ENCODE measurements at regions not wholly inside any gene's neighbourhood (a gene's known extent, or its start where the extent isn't known, plus 50 kb on each side); places are given as distances from the start of the nearest gene placed in this dataset.

- WGBS, 5 donors, result 70 to 80% (median 73%) methylated on average over 4 of the region's 4 CpGs
- TF ChIP-seq POLR2AphosphoS5 (IDR thresholded peaks at IDR 0.05) (no peak), EP300 (IDR thresholded peaks at IDR 0.05) (no peak), POLR2A (IDR thresholded peaks at IDR 0.05) (no peak)
- TF ChIP-seq, protein P1, sequence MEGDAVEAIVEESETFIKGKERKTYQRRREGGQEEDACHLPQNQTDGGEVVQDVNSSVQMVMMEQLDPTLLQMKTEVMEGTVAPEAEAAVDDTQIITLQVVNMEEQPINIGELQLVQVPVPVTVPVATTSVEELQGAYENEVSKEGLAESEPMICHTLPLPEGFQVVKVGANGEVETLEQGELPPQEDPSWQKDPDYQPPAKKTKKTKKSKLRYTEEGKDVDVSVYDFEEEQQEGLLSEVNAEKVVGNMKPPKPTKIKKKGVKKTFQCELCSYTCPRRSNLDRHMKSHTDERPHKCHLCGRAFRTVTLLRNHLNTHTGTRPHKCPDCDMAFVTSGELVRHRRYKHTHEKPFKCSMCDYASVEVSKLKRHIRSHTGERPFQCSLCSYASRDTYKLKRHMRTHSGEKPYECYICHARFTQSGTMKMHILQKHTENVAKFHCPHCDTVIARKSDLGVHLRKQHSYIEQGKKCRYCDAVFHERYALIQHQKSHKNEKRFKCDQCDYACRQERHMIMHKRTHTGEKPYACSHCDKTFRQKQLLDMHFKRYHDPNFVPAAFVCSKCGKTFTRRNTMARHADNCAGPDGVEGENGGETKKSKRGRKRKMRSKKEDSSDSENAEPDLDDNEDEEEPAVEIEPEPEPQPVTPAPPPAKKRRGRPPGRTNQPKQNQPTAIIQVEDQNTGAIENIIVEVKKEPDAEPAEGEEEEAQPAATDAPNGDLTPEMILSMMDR (IDR thresholded peaks at IDR 0.05), result no peak
- Histone ChIP-seq H3K4me3 (no peak overlapping the region), H3K4me1 (no peaks in the 10 kb centered on the region), H3K27me3 (no peaks in the 10 kb centered on the region), H3K27ac (no peak overlapping the region), H3K36me3 (no peaks in the 10 kb centered on the region), H3K9me3 (no peaks in the 10 kb centered on the region)
- intact Hi-C loops (cut with DNase I; ENCODE audit: low total_unique reads), result no loop called here
- DNase-seq, result no peak
Observed at GRCh38 chr2:220877897-220878296, 694.2 kb downstream of the EPHA4 start.

- TF ChIP-seq, protein P1 (IDR thresholded peaks at IDR 0.05), result no peak
- TF ChIP-seq EP300 (IDR thresholded peaks at IDR 0.05) (no peak), POLR2AphosphoS5 (IDR thresholded peaks at IDR 0.05) (no peak), POLR2A (IDR thresholded peaks at IDR 0.05) (no peak)
- Histone ChIP-seq H3K27me3 (no peaks in the 10 kb centered on the region), H3K4me3 (no peak overlapping the region), H3K9me3 (no peaks in the 10 kb centered on the region), H3K4me1 (no peaks in the 10 kb centered on the region), H3K27ac (no peak overlapping the region), H3K36me3 (no peaks in the 10 kb centered on the region)
- DNase-seq, result no peak
- WGBS, 5 donors, result 64 to 69% (median 66%) methylated on average over 3 of the region's 3 CpGs
- intact Hi-C loops (cut with DNase I; ENCODE audit: low total_unique reads), result no loop called here
Observed at GRCh38 chr2:220880623-220881596, 691.2 kb downstream of the EPHA4 start.

DNA sequence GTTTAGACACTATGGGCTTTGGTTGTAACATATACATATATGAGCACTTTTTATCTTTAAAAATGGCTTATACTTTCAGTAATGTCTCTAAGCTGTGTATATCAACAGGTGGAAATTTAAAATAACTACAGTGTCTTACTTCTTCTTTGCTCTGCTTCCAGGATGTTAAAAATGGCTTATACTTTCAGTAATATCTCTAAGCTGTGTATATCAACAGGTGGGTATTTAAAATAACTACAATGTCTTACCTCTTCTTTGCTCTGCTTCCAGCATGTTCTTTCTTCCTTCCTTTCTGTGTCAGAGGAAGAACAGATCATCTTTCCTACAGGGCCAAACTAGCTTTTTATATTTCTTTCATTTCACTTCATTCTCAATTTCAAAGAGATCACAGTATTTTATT lies 689.6 kb downstream of the EPHA4 start:
- intact Hi-C loops (cut with DNase I; ENCODE audit: low total_unique reads), result no loop called here

GRCh38 chr2:220885593-220885992 lies 686.5 kb downstream of the EPHA4 start:
- H3K9me3 ChIP-seq, result no peaks in the 10 kb centered on the region
- WGBS, 5 donors, result 59 to 61% (median 60%) methylated on average over 4 of the region's 4 CpGs
- H3K4me3 ChIP-seq, result no peak overlapping the region
- H3K36me3 ChIP-seq, result no peaks in the 10 kb centered on the region
- no peak overlapping the region for H3K27ac ChIP-seq
- no peak for DNase-seq
- no peaks in the 10 kb centered on the region for H3K27me3 ChIP-seq
- intact Hi-C loops (cut with DNase I; ENCODE audit: low total_unique reads), result no loop called here
- no peaks in the 10 kb centered on the region for H3K4me1 ChIP-seq
- TF ChIP-seq EP300 (IDR thresholded peaks at IDR 0.05) (no peak), POLR2A (IDR thresholded peaks at IDR 0.05) (no peak), POLR2AphosphoS5 (IDR thresholded peaks at IDR 0.05) (no peak)
- TF ChIP-seq, protein P1 (IDR thresholded peaks at IDR 0.05), result no peak

More for the DNA sequence above, 689.6 kb downstream of the EPHA4 start:
- Histone ChIP-seq H3K9me3 (no peaks in the 10 kb centered on the region), H3K4me1 (no peaks in the 10 kb centered on the region), H3K4me3 (no peak overlapping the region), H3K27ac (no peak overlapping the region), H3K27me3 (no peaks in the 10 kb centered on the region), H3K36me3 (no peaks in the 10 kb centered on the region)
- no peak for DNase-seq
- TF ChIP-seq POLR2AphosphoS5 (IDR thresholded peaks at IDR 0.05), result no peak
